Testis (tissue), 2 donors: ENCODE measurements at regions not wholly inside any gene's neighbourhood (a gene's known extent, or its start where the extent isn't known, plus 50 kb on each side); places are given as distances from the start of the nearest gene placed in this dataset.

ENCODE experiments used
- POLR2A ChIP-seq: fragments of 450-650 bp; IDR thresholded peaks from one replicate; pipeline ENCODE4 v1.6.1; 2017; ENCODE audit warnings: antibody characterized with exemption, mild to moderate bottlenecking, moderate library complexity
- TF ChIP-seq, protein P1 (sequence below), 3 experiments: fragments of 450-650 bp in 2 of 3; fragments of 200-600 bp in 1 of 3; sonication (generic) in 1 of 3; IDR thresholded peaks; one replicate each; pipeline ENCODE4 v1.5.1; 2016 to 2019; ENCODE audit warnings: antibody characterized with exemption in 3 of 3, mild to moderate bottlenecking in 2 of 3, moderate library complexity in 1 of 3

DNA sequence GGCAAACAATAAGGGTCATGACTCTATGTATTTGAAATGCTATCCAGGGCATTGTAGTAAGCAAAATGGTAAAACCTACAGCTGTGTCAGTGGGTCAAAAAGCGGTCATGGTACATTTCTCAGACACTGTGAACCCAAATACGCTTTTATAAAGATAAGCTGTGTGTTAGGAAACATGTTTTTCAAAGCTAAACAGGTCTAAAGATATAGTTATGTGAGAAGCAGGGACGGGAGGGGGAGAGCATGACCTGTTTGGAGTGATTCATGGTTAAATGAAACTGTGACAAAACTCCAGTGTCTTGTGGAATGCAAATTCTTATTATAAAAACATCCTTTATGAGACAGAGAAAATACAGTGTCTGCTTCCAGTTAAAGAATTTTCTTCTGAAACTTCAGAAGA, 205.4 kb upstream of the BMP2 start:
- TF ChIP-seq, protein P1, sequence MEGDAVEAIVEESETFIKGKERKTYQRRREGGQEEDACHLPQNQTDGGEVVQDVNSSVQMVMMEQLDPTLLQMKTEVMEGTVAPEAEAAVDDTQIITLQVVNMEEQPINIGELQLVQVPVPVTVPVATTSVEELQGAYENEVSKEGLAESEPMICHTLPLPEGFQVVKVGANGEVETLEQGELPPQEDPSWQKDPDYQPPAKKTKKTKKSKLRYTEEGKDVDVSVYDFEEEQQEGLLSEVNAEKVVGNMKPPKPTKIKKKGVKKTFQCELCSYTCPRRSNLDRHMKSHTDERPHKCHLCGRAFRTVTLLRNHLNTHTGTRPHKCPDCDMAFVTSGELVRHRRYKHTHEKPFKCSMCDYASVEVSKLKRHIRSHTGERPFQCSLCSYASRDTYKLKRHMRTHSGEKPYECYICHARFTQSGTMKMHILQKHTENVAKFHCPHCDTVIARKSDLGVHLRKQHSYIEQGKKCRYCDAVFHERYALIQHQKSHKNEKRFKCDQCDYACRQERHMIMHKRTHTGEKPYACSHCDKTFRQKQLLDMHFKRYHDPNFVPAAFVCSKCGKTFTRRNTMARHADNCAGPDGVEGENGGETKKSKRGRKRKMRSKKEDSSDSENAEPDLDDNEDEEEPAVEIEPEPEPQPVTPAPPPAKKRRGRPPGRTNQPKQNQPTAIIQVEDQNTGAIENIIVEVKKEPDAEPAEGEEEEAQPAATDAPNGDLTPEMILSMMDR (IDR thresholded peaks at IDR 0.05), result no peak
- TF ChIP-seq POLR2A, result no peak
